Gastrocnemius medialis (tissue), 4 donors: ENCODE measurements at regions not wholly inside any gene's neighbourhood (a gene's known extent, or its start where the extent isn't known, plus 50 kb on each side); places are given as distances from the start of the nearest gene placed in this dataset.

Experiments
- ATAC-seq, 2 donors: fragments of 150-250 bp; one replicate each; pipeline ENCODE4 v1.9.1; 2016
- DNase-seq, 2 donors: peaks; one replicate each; pipeline ENCODE4 v3.0.0-alpha.2; 2019
- H3K27ac ChIP-seq, 4 donors: fragments of 200-600 bp; sonication (generic); 1 replicate in 1 of 4; 2 replicates in 3 of 4; pipeline ENCODE4 v1.5.1; 2016 to 2018; ENCODE audit warnings: mild to moderate bottlenecking in 2 of 4, moderate library complexity in 1 of 4
- H3K27me3 ChIP-seq, 3 donors: fragments of 200-600 bp; sonication (generic) in 2 of 3; 1 replicate in 1 of 3; 2 replicates in 2 of 3; pipeline versions ENCODE4 v1.5.1 to v1.6.0; 2016 to 2019; ENCODE audit warnings: mild to moderate bottlenecking in 1 of 3, moderate library complexity in 1 of 3
- H3K36me3 ChIP-seq, 2 donors: fragments of 200-600 bp; sonication (generic) in 1 of 2; one replicate each; pipeline ENCODE4 v1.5.1; 2017 to 2018
- H3K4me1 ChIP-seq, 2 donors: fragments of 200-600 bp; sonication (generic) in 1 of 2; one replicate each; pipeline ENCODE4 v1.5.1; 2016 to 2017; ENCODE audit warnings: mild to moderate bottlenecking in 2 of 2
- H3K4me3 ChIP-seq, 4 donors: fragments of 200-600 bp; sonication (generic) in 3 of 4; 1 replicate in 1 of 4; 2 replicates in 3 of 4; pipeline ENCODE4 v1.5.1; 2016 to 2019; ENCODE audit warnings: mild to moderate bottlenecking in 2 of 4
- H3K9me3 ChIP-seq, 3 donors: fragments of 200-600 bp; sonication (generic) in 2 of 3; 1 replicate in 1 of 3; 2 replicates in 2 of 3; pipeline ENCODE4 v1.5.1; 2016 to 2019
- CTCF ChIP-seq, 5 experiments: fragments of 450-650 bp in 3 of 5; fragments of 200-600 bp in 2 of 5; sonication (generic) in 2 of 5; IDR thresholded peaks in 4 of 5; conservative IDR thresholded peaks in 1 of 5; 1 replicate in 4 of 5; 2 replicates in 1 of 5; pipeline ENCODE4 v1.5.1; 2016 to 2019; ENCODE audit warnings: antibody characterized with exemption in 5 of 5, mild to moderate bottlenecking in 3 of 5, moderate library complexity in 3 of 5
- POLR2A ChIP-seq, 2 donors: fragments of 450-650 bp; IDR thresholded peaks; one replicate each; pipeline ENCODE4 v1.6.1; 2017; ENCODE audit warnings: antibody characterized with exemption in 2 of 2, mild to moderate bottlenecking in 2 of 2, moderate library complexity in 2 of 2
- in situ Hi-C, 4 donors: fragments of 200-750 bp; cut with MboI; loops; one replicate each; pipeline versions ENCODE4 v1.15.0 to v1.8.0; 2017; ENCODE audit warnings: low sequenced_read_pairs in 4 of 4
- intact Hi-C: fragments of 100-400 bp; cut with DNase I; formaldehyde crosslinking; loops from one replicate; pipeline ENCODE4 v1.15.1; 2023; ENCODE audit warnings: low total_unique reads

GRCh38 chr12:71045781-71046180 lies 112.0 kb downstream of the TSPAN8 start:
- H3K27me3 ChIP-seq = no peaks in the 10 kb centered on the region
- no peak overlapping the region for H3K4me3 ChIP-seq
- intact Hi-C loops = no loop called here
- peak; percentile 42 to 65 for ATAC-seq
- TF ChIP-seq CTCF (IDR thresholded peaks at IDR 0.05 in 4 of 5, conservative IDR thresholded peaks at IDR 0.05 in 1 of 5) (no peak), POLR2A (IDR thresholded peaks at IDR 0.05) (no peak)
- DNase-seq = no peak
- peaks cover 0 to 2% of the 10 kb centered on the region in 2 donors for H3K4me1 ChIP-seq
- peak overlapping the region in 1 of 4 donors; percentile 41 for H3K27ac ChIP-seq
- no peaks in the 10 kb centered on the region for H3K36me3 ChIP-seq
- H3K9me3 ChIP-seq = no peaks in the 10 kb centered on the region
- in situ Hi-C loops = no loop called here

- intact Hi-C loops = no loop called here
- in situ Hi-C loops = no loop called here
These were observed 116.3 kb downstream of the TSPAN8 start for GRCh38 chr12:71041476-71041875.

GRCh38 chr12:71038960-71039359 lies 118.4 kb upstream of the PTPRR start:
- in situ Hi-C loops (no loop called here), intact Hi-C loops (no loop called here)
- TF ChIP-seq POLR2A (IDR thresholded peaks at IDR 0.05) (no peak), CTCF (IDR thresholded peaks at IDR 0.05 in 4 of 5, conservative IDR thresholded peaks at IDR 0.05 in 1 of 5) (no peak)

More at GRCh38 chr12:71041476-71041875, 116.3 kb downstream of the TSPAN8 start:
- TF ChIP-seq POLR2A (IDR thresholded peaks at IDR 0.05) (no peak), CTCF (IDR thresholded peaks at IDR 0.05 in 4 of 5, conservative IDR thresholded peaks at IDR 0.05 in 1 of 5) (no peak)
- DNase-seq = no peak
- peaks cover 0 to 2% of the 10 kb centered on the region in 2 donors for H3K4me1 ChIP-seq
- no peaks in the 10 kb centered on the region for H3K9me3 ChIP-seq
- H3K36me3 ChIP-seq = no peaks in the 10 kb centered on the region
- ATAC-seq = no peak
- H3K27ac ChIP-seq = no peak overlapping the region
- H3K27me3 ChIP-seq = no peaks in the 10 kb centered on the region
- H3K4me3 ChIP-seq = no peak overlapping the region

GRCh38 chr12:71036526-71036925 lies 116.0 kb upstream of the PTPRR start:
- intact Hi-C loops = no loop called here
- in situ Hi-C loops = no loop called here
- no peaks in the 10 kb centered on the region for H3K27me3 ChIP-seq
- TF ChIP-seq CTCF (IDR thresholded peaks at IDR 0.05 in 4 of 5, conservative IDR thresholded peaks at IDR 0.05 in 1 of 5) (no peak), POLR2A (IDR thresholded peaks at IDR 0.05) (no peak)
- no peak overlapping the region for H3K4me3 ChIP-seq
- H3K36me3 ChIP-seq = no peaks in the 10 kb centered on the region
- DNase-seq (no peak), ATAC-seq (no peak)
- H3K9me3 ChIP-seq = no peaks in the 10 kb centered on the region
- no peaks in the 10 kb centered on the region for H3K4me1 ChIP-seq
- no peak overlapping the region for H3K27ac ChIP-seq

More at GRCh38 chr12:71038960-71039359, 118.4 kb upstream of the PTPRR start:
- Histone ChIP-seq H3K27me3 (no peaks in the 10 kb centered on the region), H3K9me3 (no peaks in the 10 kb centered on the region), H3K27ac (no peak overlapping the region), H3K4me3 (no peak overlapping the region), H3K36me3 (no peaks in the 10 kb centered on the region), H3K4me1 (no peaks in the 10 kb centered on the region)
- no peak for ATAC-seq
- no peak for DNase-seq

- in situ Hi-C loops = no loop called here
- DNase-seq (no peak), ATAC-seq (no peak)
- Histone ChIP-seq H3K9me3 (no peaks in the 10 kb centered on the region), H3K27ac (no peak overlapping the region), H3K4me3 (no peak overlapping the region), H3K36me3 (no peaks in the 10 kb centered on the region), H3K27me3 (no peaks in the 10 kb centered on the region), H3K4me1 (no peaks in the 10 kb centered on the region)
- no peak for TF ChIP-seq POLR2A (IDR thresholded peaks at IDR 0.05)
- TF ChIP-seq CTCF (IDR thresholded peaks at IDR 0.05 in 4 of 5, conservative IDR thresholded peaks at IDR 0.05 in 1 of 5) = no peak
- intact Hi-C loops = no loop called here
These were observed 112.4 kb upstream of the PTPRR start for GRCh38 chr12:71032933-71033332.
